ENCODE measurements at regions not wholly inside any gene's neighbourhood (a gene's known extent, or its start where the extent isn't known, plus 50 kb on each side); places are given as distances from the start of the nearest gene placed in this dataset.

- no peak for TF ChIP-seq CTCF (conservative IDR thresholded peaks at IDR 0.05; ENCODE audit: low read depth, low read length)
- no peak overlapping the region for H3K4me3 ChIP-seq (ENCODE audit: low read depth, low read length)
- DNase-seq (ENCODE audit: low read depth) = no peak
These were observed 130.0 kb downstream of the ERMARD start for GRCh38 chr6:169881398-169881797.

- no peak overlapping the region for H3K4me3 ChIP-seq (ENCODE audit: low read depth, low read length)
- DNase-seq (ENCODE audit: low read depth) = no peak
- TF ChIP-seq CTCF (conservative IDR thresholded peaks at IDR 0.05; ENCODE audit: low read depth, low read length) = no peak
These were observed 129.1 kb downstream of the ERMARD start for GRCh38 chr6:169880516-169880915.

- H3K4me3 ChIP-seq (ENCODE audit: low read depth, low read length) = no peak overlapping the region
- no peak for DNase-seq (ENCODE audit: low read depth)
- TF ChIP-seq CTCF (conservative IDR thresholded peaks at IDR 0.05; ENCODE audit: low read depth, low read length) = no peak
These were observed 117.9 kb downstream of the ERMARD start for GRCh38 chr6:169869301-169869700.

GRCh38 chr6:169868458-169868857, 117.0 kb downstream of the ERMARD start:
- TF ChIP-seq CTCF (conservative IDR thresholded peaks at IDR 0.05; ENCODE audit: low read depth, low read length) = no peak
- peak; percentile 25 for DNase-seq (ENCODE audit: low read depth)

GRCh38 chr6:169867751-169868191, 116.3 kb downstream of the ERMARD start:
- TF ChIP-seq CTCF (conservative IDR thresholded peaks at IDR 0.05; ENCODE audit: low read depth, low read length) = no peak
- H3K4me3 ChIP-seq (ENCODE audit: low read depth, low read length) = no peak overlapping the region
- no peak for DNase-seq (ENCODE audit: low read depth)

More at GRCh38 chr6:169868458-169868857, 117.0 kb downstream of the ERMARD start:
- H3K4me3 ChIP-seq (ENCODE audit: low read depth, low read length) = no peak overlapping the region

- no peak for TF ChIP-seq CTCF (conservative IDR thresholded peaks at IDR 0.05; ENCODE audit: low read depth, low read length)
- DNase-seq (ENCODE audit: low read depth) = no peak
- no peak overlapping the region for H3K4me3 ChIP-seq (ENCODE audit: low read depth, low read length)
These were observed 115.5 kb downstream of the ERMARD start for GRCh38 chr6:169866668-169867521.

- DNase-seq (ENCODE audit: low read depth) = no peak
These were observed 114.7 kb downstream of the ERMARD start for GRCh38 chr6:169866140-169866534.

More at GRCh38 chr6:169866140-169866534, 114.7 kb downstream of the ERMARD start:
- no peak overlapping the region for H3K4me3 ChIP-seq (ENCODE audit: low read depth, low read length)
- no peak for TF ChIP-seq CTCF (conservative IDR thresholded peaks at IDR 0.05; ENCODE audit: low read depth, low read length)
